22Rv1 (cell line): ENCODE measurements at regions not wholly inside any gene's neighbourhood (a gene's known extent, or its start where the extent isn't known, plus 50 kb on each side); places are given as distances from the start of the nearest gene placed in this dataset.

Experiments
- CTCF ChIP-seq: fragments of 450-650 bp; IDR thresholded peaks from 2 replicates; pipeline ENCODE4 v1.5.1; 2017; ENCODE audit warnings: mild to moderate bottlenecking
- ZFX ChIP-seq: fragments of 450-650 bp; IDR thresholded peaks from 2 replicates; pipeline ENCODE4 v1.6.1; 2017; ENCODE audit warnings: antibody characterized with exemption, borderline replicate concordance

GRCh38 chr2:33812707-33813106, 213.6 kb upstream of the FAM98A start:
- no peak for TF ChIP-seq CTCF
- TF ChIP-seq ZFX, result no peak
